ENCODE measurements at regions not wholly inside any gene's neighbourhood (a gene's known extent, or its start where the extent isn't known, plus 50 kb on each side); places are given as distances from the start of the nearest gene placed in this dataset.
A peak's percentile ranks its signal among the peaks of the same experiment; 100 is the strongest.

DNA sequence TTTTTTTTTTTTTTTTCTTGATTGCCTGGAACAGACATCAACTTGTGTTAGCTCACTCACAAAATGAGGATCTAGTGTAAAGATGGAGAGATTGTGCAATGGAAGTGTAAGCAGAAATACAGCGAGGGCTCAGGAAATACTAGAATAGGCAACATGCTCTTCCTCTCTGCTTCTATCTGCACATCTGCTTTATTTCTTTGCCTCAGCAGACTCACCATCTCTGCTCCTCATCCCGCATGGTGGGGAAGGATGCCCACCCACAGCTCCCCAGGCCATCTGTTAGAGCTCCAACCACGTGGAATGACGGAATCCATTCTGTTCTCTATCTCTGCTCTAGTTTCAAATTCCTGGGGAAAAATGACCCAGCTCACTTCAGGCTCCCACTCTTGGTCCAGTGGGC lies 128.0 kb upstream of the ADAMTS9 start:
- TF ChIP-seq, protein P1, sequence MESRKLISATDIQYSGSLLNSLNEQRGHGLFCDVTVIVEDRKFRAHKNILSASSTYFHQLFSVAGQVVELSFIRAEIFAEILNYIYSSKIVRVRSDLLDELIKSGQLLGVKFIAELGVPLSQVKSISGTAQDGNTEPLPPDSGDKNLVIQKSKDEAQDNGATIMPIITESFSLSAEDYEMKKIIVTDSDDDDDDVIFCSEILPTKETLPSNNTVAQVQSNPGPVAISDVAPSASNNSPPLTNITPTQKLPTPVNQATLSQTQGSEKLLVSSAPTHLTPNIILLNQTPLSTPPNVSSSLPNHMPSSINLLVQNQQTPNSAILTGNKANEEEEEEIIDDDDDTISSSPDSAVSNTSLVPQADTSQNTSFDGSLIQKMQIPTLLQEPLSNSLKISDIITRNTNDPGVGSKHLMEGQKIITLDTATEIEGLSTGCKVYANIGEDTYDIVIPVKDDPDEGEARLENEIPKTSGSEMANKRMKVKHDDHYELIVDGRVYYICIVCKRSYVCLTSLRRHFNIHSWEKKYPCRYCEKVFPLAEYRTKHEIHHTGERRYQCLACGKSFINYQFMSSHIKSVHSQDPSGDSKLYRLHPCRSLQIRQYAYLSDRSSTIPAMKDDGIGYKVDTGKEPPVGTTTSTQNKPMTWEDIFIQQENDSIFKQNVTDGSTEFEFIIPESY (IDR thresholded peaks at IDR 0.05; ENCODE audit: borderline replicate concordance, low read depth): no peak
- TF ChIP-seq POLR2AphosphoS5 (IDR thresholded peaks at IDR 0.05; ENCODE audit: low read depth, low read length): no peak
- TF ChIP-seq RAD21 (IDR thresholded peaks at IDR 0.05; ENCODE audit: low read length): 0 out of 2 replicates have a peak, but pooled peaks have one; percentile 6
- no peak for TF ChIP-seq RFX5 (IDR thresholded peaks at IDR 0.05; ENCODE audit: low read length)
- TF ChIP-seq NRF1 (IDR thresholded peaks at IDR 0.05; ENCODE audit: low read depth, low read length): no peak
- TF ChIP-seq, protein P2, sequence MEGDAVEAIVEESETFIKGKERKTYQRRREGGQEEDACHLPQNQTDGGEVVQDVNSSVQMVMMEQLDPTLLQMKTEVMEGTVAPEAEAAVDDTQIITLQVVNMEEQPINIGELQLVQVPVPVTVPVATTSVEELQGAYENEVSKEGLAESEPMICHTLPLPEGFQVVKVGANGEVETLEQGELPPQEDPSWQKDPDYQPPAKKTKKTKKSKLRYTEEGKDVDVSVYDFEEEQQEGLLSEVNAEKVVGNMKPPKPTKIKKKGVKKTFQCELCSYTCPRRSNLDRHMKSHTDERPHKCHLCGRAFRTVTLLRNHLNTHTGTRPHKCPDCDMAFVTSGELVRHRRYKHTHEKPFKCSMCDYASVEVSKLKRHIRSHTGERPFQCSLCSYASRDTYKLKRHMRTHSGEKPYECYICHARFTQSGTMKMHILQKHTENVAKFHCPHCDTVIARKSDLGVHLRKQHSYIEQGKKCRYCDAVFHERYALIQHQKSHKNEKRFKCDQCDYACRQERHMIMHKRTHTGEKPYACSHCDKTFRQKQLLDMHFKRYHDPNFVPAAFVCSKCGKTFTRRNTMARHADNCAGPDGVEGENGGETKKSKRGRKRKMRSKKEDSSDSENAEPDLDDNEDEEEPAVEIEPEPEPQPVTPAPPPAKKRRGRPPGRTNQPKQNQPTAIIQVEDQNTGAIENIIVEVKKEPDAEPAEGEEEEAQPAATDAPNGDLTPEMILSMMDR (IDR thresholded peaks at IDR 0.05): no peak
- TF ChIP-seq JUND (IDR thresholded peaks at IDR 0.05): no peak
- no peak for TF ChIP-seq MXI1 (IDR thresholded peaks at IDR 0.05; ENCODE audit: low read depth, low read length)
- TF ChIP-seq CHD2 (IDR thresholded peaks at IDR 0.05; ENCODE audit: low read length, partially characterized antibody): no peak
- no peak for TF ChIP-seq FOXJ3 (CRISPR knock-in tag; IDR thresholded peaks at IDR 0.05)
- TF ChIP-seq, protein P3, sequence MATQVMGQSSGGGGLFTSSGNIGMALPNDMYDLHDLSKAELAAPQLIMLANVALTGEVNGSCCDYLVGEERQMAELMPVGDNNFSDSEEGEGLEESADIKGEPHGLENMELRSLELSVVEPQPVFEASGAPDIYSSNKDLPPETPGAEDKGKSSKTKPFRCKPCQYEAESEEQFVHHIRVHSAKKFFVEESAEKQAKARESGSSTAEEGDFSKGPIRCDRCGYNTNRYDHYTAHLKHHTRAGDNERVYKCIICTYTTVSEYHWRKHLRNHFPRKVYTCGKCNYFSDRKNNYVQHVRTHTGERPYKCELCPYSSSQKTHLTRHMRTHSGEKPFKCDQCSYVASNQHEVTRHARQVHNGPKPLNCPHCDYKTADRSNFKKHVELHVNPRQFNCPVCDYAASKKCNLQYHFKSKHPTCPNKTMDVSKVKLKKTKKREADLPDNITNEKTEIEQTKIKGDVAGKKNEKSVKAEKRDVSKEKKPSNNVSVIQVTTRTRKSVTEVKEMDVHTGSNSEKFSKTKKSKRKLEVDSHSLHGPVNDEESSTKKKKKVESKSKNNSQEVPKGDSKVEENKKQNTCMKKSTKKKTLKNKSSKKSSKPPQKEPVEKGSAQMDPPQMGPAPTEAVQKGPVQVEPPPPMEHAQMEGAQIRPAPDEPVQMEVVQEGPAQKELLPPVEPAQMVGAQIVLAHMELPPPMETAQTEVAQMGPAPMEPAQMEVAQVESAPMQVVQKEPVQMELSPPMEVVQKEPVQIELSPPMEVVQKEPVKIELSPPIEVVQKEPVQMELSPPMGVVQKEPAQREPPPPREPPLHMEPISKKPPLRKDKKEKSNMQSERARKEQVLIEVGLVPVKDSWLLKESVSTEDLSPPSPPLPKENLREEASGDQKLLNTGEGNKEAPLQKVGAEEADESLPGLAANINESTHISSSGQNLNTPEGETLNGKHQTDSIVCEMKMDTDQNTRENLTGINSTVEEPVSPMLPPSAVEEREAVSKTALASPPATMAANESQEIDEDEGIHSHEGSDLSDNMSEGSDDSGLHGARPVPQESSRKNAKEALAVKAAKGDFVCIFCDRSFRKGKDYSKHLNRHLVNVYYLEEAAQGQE (IDR thresholded peaks at IDR 0.05; ENCODE audit: low read depth, low read length): no peak
